ENCODE measurements at regions not wholly inside any gene's neighbourhood (a gene's known extent, or its start where the extent isn't known, plus 50 kb on each side); places are given as distances from the start of the nearest gene placed in this dataset.

GRCh38 chr2:221016551-221016950, 555.6 kb downstream of the EPHA4 start:
- TF ChIP-seq EZH2phosphoT487 (IDR thresholded peaks at IDR 0.05; ENCODE audit: insufficient read depth, low read depth) (no peak), EZH2 (IDR thresholded peaks at IDR 0.05; ENCODE audit: insufficient read depth, poor library complexity, severe bottlenecking) (no peak)
